Transverse colon (tissue), 4 donors: ENCODE measurements at regions not wholly inside any gene's neighbourhood (a gene's known extent, or its start where the extent isn't known, plus 50 kb on each side); places are given as distances from the start of the nearest gene placed in this dataset.
A peak's percentile ranks its signal among the peaks of the same experiment; 100 is the strongest.
"Not testable (repeated sequence)": the region's sequence is repeated elsewhere in the genome, so short reads cannot be mapped to it uniquely, and the experiment has no call there.

Experiments
- DNase-seq: peaks from one replicate; pipeline ENCODE4 v3.0.0-alpha.2; 2019
- H3K27ac ChIP-seq, 4 donors: fragments of 200-600 bp; sonication (generic); 2 replicates each; pipeline ENCODE4 v1.5.1; 2016 to 2018; ENCODE audit warnings: inconsistent platforms in 4 of 4
- H3K27me3 ChIP-seq: fragments of 200-600 bp; sonication (generic); 2 replicates; pipeline ENCODE4 v1.5.1; 2017; ENCODE audit warnings: inconsistent platforms
- H3K36me3 ChIP-seq, 4 donors: fragments of 200-600 bp; sonication (generic); 2 replicates each; pipeline ENCODE4 v1.5.1; 2017 to 2019; ENCODE audit warnings: inconsistent platforms in 4 of 4
- H3K4me1 ChIP-seq, 4 donors: fragments of 200-600 bp; sonication (generic); 2 replicates each; pipeline ENCODE4 v1.5.1; 2017 to 2020; ENCODE audit warnings: inconsistent platforms in 4 of 4
- H3K4me3 ChIP-seq, 4 donors: fragments of 200-600 bp; sonication (generic); 1 replicate in 1 of 4; 2 replicates in 3 of 4; pipeline versions ENCODE4 v1.5.1 to v1.6.1; 2017 to 2019; ENCODE audit warnings: inconsistent platforms in 4 of 4
- H3K9me3 ChIP-seq, 2 donors: fragments of 200-600 bp; sonication (generic); 2 replicates each; pipeline ENCODE4 v1.5.1; 2017 to 2019; ENCODE audit warnings: inconsistent platforms in 2 of 2
- CTCF ChIP-seq, 5 experiments: fragments of 200-600 bp in 3 of 5; fragments of 450-650 bp in 2 of 5; sonication (generic) in 3 of 5; IDR thresholded peaks; 1 replicate in 2 of 5; 2 replicates in 3 of 5; pipeline ENCODE4 v1.5.1; 2016 to 2017; ENCODE audit warnings: antibody characterized with exemption in 5 of 5, inconsistent platforms in 3 of 5, mild to moderate bottlenecking in 2 of 5, moderate library complexity in 1 of 5
- EP300 ChIP-seq: sonication (generic); formaldehyde crosslinking; IDR thresholded peaks from one replicate; pipeline ENCODE4 v1.6.1; 2017; ENCODE audit warnings: antibody characterized with exemption, low read depth
- POLR2A ChIP-seq: fragments of 450-650 bp; IDR thresholded peaks from one replicate; pipeline ENCODE4 v1.6.1; 2016; ENCODE audit warnings: antibody characterized with exemption, mild to moderate bottlenecking, moderate library complexity
- POLR2AphosphoS5 ChIP-seq, 3 donors: sonication (generic); formaldehyde crosslinking; IDR thresholded peaks; one replicate each; pipeline ENCODE4 v1.6.1; 2016; ENCODE audit warnings: antibody characterized with exemption in 3 of 3
- WGBS, 2 donors: methylation state at CpG; one replicate each; pipeline ENCODE4 v1.1.5; 2018; ENCODE audit warnings: low coverage in 1 of 2; 5-methylcytosine and 5-hydroxymethylcytosine counted together
- in situ Hi-C, 4 donors: fragments of 200-750 bp; cut with MboI; loops; one replicate each; pipeline versions ENCODE4 v1.15.0 to v1.15.1; 2017; ENCODE audit warnings: low sequenced_read_pairs in 3 of 4, low pct_ligation_motif_present in 1 of 4, low pct_unique_long_range_greater_than_20kb in 1 of 4
- intact Hi-C: fragments of 100-400 bp; cut with DNase I; formaldehyde crosslinking; loops from one replicate; pipeline ENCODE4 v1.15.1; 2023; ENCODE audit warnings: low total_unique reads

- TF ChIP-seq POLR2A (no peak), EP300 (no peak), CTCF (IDR thresholded peaks at IDR 0.05) (no peak), POLR2AphosphoS5 (IDR thresholded peaks at IDR 0.05) (no peak)
- Histone ChIP-seq H3K4me1 (no peaks in the 10 kb centered on the region), H3K27me3 (no peaks in the 10 kb centered on the region), H3K4me3 (no peak overlapping the region), H3K27ac (no peak overlapping the region), H3K9me3 (no peaks in the 10 kb centered on the region), H3K36me3 (no peaks in the 10 kb centered on the region)
- WGBS, 2 donors = 87 to 88% methylated on average over 4 of the region's 4 CpGs
- intact Hi-C loops (no loop called here), in situ Hi-C loops (no loop called here)
- no peak for DNase-seq
Observed at GRCh38 chr10:108556186-108556585, 1367.1 kb downstream of the XPNPEP1 start.

GRCh38 chr10:108545921-108546320, 1377.4 kb downstream of the XPNPEP1 start:
- Histone ChIP-seq H3K36me3 (no peaks in the 10 kb centered on the region), H3K27ac (no peak overlapping the region), H3K4me3 (no peak overlapping the region), H3K4me1 (no peaks in the 10 kb centered on the region), H3K27me3 (no peaks in the 10 kb centered on the region), H3K9me3 (no peaks in the 10 kb centered on the region)
- no peak for DNase-seq
- 63 to 76% methylated on average over 1 of the region's 1 CpG for WGBS, 2 donors
- TF ChIP-seq CTCF (IDR thresholded peaks at IDR 0.05) (no peak), POLR2AphosphoS5 (IDR thresholded peaks at IDR 0.05) (no peak), EP300 (no peak), POLR2A (no peak)
- intact Hi-C loops = no loop called here
- in situ Hi-C loops = no loop called here

GRCh38 chr10:108544500-108545120, 1378.7 kb downstream of the XPNPEP1 start:
- no peak overlapping the region for H3K27ac ChIP-seq
- H3K36me3 ChIP-seq = no peaks in the 10 kb centered on the region
- H3K27me3 ChIP-seq = no peaks in the 10 kb centered on the region
- no peak overlapping the region for H3K4me3 ChIP-seq
- 28 to 34% methylated on average over 5 to 10 of the region's 10 CpGs for WGBS, 2 donors
- TF ChIP-seq EP300 (no peak), CTCF (IDR thresholded peaks at IDR 0.05) (peak; percentile 67 to 87 (median 83))
- H3K4me1 ChIP-seq = no peaks in the 10 kb centered on the region
- H3K9me3 ChIP-seq = no peaks in the 10 kb centered on the region
- peak; percentile 60 for DNase-seq
- in situ Hi-C loops (no loop called here), intact Hi-C loops (no loop called here)

- H3K9me3 ChIP-seq, intact Hi-C loops, in situ Hi-C loops, H3K27ac ChIP-seq, H3K36me3 ChIP-seq, H3K4me1 ChIP-seq, H3K4me3 ChIP-seq, H3K27me3 ChIP-seq, DNase-seq: not testable (repeated sequence)
- 66 to 87% methylated on average over 6 of the region's 6 CpGs for WGBS, 2 donors
Observed at GRCh38 chr10:108533551-108533950, 1369.0 kb upstream of the SORCS1 start.

- intact Hi-C loops = no loop called here
- H3K9me3 ChIP-seq = no peaks in the 10 kb centered on the region
Observed at GRCh38 chr10:108523016-108523800, 1358.7 kb upstream of the SORCS1 start.

More at GRCh38 chr10:108523016-108523800, 1358.7 kb upstream of the SORCS1 start:
- Histone ChIP-seq H3K36me3 (no peaks in the 10 kb centered on the region), H3K4me1 (no peaks in the 10 kb centered on the region), H3K4me3 (no peak overlapping the region), H3K27ac (no peak overlapping the region), H3K27me3 (no peaks in the 10 kb centered on the region)
- no peak for TF ChIP-seq POLR2A
- TF ChIP-seq EP300 = no peak
- TF ChIP-seq CTCF (IDR thresholded peaks at IDR 0.05) = no peak
- TF ChIP-seq POLR2AphosphoS5 (IDR thresholded peaks at IDR 0.05) = no peak
- no peak for DNase-seq
- WGBS, 2 donors = 50 to 58% methylated on average over 4 of the region's 4 CpGs
- in situ Hi-C loops = no loop called here
